ENCODE measurements at regions not wholly inside any gene's neighbourhood (a gene's known extent, or its start where the extent isn't known, plus 50 kb on each side); places are given as distances from the start of the nearest gene placed in this dataset.
"Not testable (repeated sequence)": the region's sequence is repeated elsewhere in the genome, so short reads cannot be mapped to it uniquely, and the experiment has no call there.

- no peaks in the 10 kb centered on the region for H3K4me1 Mint-ChIP-seq
- ATAC-seq (replicated peaks) = no peak
- no peak for DNase-seq
- no peak overlapping the region for H3K27ac Mint-ChIP-seq
- H3K9me3 Mint-ChIP-seq = peaks cover 11 to 13% of the 10 kb centered on the region in 2 donors
- no peaks in the 10 kb centered on the region for H3K27me3 Mint-ChIP-seq
- H3K36me3 Mint-ChIP-seq = no peaks in the 10 kb centered on the region
- H3K4me3 Mint-ChIP-seq = no peak overlapping the region
Measured at GRCh38 chr6:140537211-140537610, 1162.8 kb upstream of the CITED2 start.

DNA sequence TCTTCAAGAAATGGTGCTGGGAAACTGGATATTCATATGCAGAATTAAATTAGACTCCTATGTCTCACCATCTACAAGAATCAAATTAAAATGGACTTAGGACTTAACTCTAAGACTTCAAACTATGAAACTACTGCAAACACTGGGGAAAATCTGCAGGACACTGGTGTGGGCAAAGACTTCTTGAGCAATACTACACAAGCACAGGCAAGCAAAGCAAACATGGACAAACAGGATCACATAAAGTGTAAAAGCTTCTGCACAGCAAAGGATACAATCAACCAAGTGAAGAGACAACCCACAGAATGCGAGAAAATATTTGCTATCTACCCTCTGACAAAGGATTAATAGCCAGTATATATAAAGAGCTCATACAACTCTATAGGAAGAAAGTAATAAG lies 1161.1 kb upstream of the CITED2 start:
- peaks cover 11 to 13% of the 10 kb centered on the region in 2 donors for H3K9me3 Mint-ChIP-seq
- DNase-seq (no peak), ATAC-seq (replicated peaks) (no peak)
- H3K36me3 Mint-ChIP-seq = no peaks in the 10 kb centered on the region
- H3K4me3 Mint-ChIP-seq = no peak overlapping the region
- H3K27ac Mint-ChIP-seq = no peak overlapping the region
- H3K4me1 Mint-ChIP-seq = no peaks in the 10 kb centered on the region
- H3K27me3 Mint-ChIP-seq = no peaks in the 10 kb centered on the region

- DNase-seq (no peak), ATAC-seq (replicated peaks) (no peak)
- Mint-ChIP-seq H3K4me1 (no peaks in the 10 kb centered on the region), H3K27me3 (no peaks in the 10 kb centered on the region), H3K9me3 (peaks cover 11 to 13% of the 10 kb centered on the region in 2 donors), H3K36me3 (no peaks in the 10 kb centered on the region), H3K27ac (no peak overlapping the region), H3K4me3 (no peak overlapping the region)
Measured at GRCh38 chr6:140533526-140533925, 1159.1 kb upstream of the CITED2 start.

DNA sequence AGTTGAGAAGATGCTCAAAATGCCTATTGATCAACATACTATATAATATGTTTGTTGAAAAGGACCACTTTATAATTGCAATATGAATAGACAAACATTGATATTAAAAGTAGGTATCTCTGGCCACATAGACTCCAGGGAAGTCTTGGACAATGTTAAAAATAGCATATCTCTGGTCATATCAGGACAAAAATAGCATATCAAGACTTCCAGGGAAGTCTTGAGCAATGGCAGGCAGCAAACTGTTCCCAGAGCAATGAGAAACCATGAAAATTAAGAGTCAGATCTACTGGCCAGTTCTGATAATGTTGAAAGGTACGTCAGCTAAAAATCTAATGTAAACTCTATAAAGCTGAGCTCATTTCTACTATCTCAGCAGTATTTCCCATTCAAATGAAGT lies 1130.3 kb upstream of the CITED2 start:
- no peaks in the 10 kb centered on the region for H3K27me3 Mint-ChIP-seq
- no peak overlapping the region for H3K4me3 Mint-ChIP-seq
- DNase-seq = no peak
- no peak overlapping the region for H3K27ac Mint-ChIP-seq
- no peaks in the 10 kb centered on the region for H3K9me3 Mint-ChIP-seq
- H3K36me3 Mint-ChIP-seq = no peaks in the 10 kb centered on the region
- H3K4me1 Mint-ChIP-seq = no peaks in the 10 kb centered on the region
- ATAC-seq (replicated peaks) = no peak

- Mint-ChIP-seq H3K27ac (no peak overlapping the region), H3K27me3 (no peaks in the 10 kb centered on the region), H3K4me1 (no peaks in the 10 kb centered on the region), H3K36me3 (no peaks in the 10 kb centered on the region), H3K9me3 (no peaks in the 10 kb centered on the region), H3K4me3 (no peak overlapping the region)
- DNase-seq = no peak
- no peak for ATAC-seq (replicated peaks)
Measured at GRCh38 chr6:140500849-140501248, 1126.4 kb upstream of the CITED2 start.

- no peaks in the 10 kb centered on the region for H3K4me1 Mint-ChIP-seq
- no peak overlapping the region for H3K4me3 Mint-ChIP-seq
- no peak overlapping the region for H3K27ac Mint-ChIP-seq
- no peaks in the 10 kb centered on the region for H3K36me3 Mint-ChIP-seq
- no peak for ATAC-seq (replicated peaks)
- H3K9me3 Mint-ChIP-seq = no peaks in the 10 kb centered on the region
- H3K27me3 Mint-ChIP-seq = no peaks in the 10 kb centered on the region
- no peak for DNase-seq
Measured at GRCh38 chr6:140499607-140500006, 1125.2 kb upstream of the CITED2 start.

DNA sequence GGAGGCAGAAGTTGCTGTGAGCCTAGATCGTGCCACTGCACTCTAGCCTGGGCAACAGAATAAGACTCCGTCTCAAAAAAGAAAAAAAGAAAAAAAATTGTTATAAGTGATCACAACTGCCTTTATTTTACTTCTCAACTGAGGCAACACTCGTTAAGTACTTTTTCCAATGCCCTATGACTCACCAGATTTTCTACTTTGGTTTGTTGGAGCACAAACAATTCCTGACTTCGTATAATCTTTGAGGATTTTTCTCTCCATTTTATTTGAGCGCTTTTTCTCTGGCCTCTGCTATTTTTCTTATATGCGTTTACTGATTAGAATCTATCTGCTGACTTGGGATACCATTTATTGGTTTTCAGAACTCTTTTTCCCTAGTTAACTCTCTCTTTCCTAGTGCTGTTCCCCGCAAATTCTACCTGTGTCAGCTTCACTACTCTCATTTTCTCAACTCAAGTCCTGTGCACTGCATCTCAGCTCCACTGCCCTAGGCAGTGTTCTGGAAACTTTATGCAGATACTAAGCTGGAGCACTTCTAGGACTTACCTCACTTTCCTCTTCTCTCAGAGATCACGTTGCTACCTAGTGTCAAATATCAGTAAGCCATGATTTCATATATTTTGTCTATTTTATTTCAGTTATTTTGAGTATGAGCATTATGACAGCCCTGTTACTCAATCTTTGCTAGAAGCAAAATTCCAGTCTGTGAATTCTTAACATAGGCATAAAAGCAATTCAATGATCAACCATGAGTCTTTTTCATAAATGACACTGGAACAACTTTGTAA lies 1120.1 kb upstream of the CITED2 start:
- no peaks in the 10 kb centered on the region for H3K36me3 Mint-ChIP-seq
- ATAC-seq (replicated peaks) (no peak), DNase-seq (no peak)
- no peak overlapping the region for H3K27ac Mint-ChIP-seq
- no peaks in the 10 kb centered on the region for H3K4me1 Mint-ChIP-seq
- no peaks in the 10 kb centered on the region for H3K27me3 Mint-ChIP-seq
- no peaks in the 10 kb centered on the region for H3K9me3 Mint-ChIP-seq
- H3K4me3 Mint-ChIP-seq = no peak overlapping the region

GRCh38 chr6:140493470-140493869 lies 1119.0 kb upstream of the CITED2 start:
- not testable (repeated sequence) for H3K4me3 Mint-ChIP-seq; H3K27me3 Mint-ChIP-seq; H3K36me3 Mint-ChIP-seq; H3K27ac Mint-ChIP-seq; H3K4me1 Mint-ChIP-seq; DNase-seq; H3K9me3 Mint-ChIP-seq; ATAC-seq (replicated peaks)

DNA sequence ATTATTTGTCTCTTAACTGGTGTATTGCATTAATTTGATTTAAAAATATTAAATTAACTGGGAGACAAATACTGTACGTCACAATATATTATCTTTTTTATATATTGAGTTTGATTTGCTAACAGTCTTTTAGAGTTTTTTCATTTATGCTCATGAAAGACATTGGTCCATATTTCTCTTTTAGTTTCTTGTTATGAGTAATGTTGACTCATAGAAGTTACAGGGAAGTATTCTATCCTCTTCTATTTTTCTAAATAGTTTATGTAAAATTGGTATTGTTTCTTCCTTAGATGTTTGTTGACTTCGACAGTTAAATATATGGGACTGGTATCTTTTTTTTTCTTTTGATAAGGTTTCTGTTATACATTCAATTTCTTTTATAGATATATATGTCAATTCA lies 1115.6 kb upstream of the CITED2 start:
- peaks cover 4% of the 10 kb centered on the region in 2 donors for H3K9me3 Mint-ChIP-seq
- no peaks in the 10 kb centered on the region for H3K36me3 Mint-ChIP-seq
- no peak overlapping the region for H3K4me3 Mint-ChIP-seq
- H3K27ac Mint-ChIP-seq = no peak overlapping the region
- ATAC-seq (replicated peaks) (no peak), DNase-seq (no peak)
- no peaks in the 10 kb centered on the region for H3K27me3 Mint-ChIP-seq
- H3K4me1 Mint-ChIP-seq = peaks cover 3 to 10% of the 10 kb centered on the region in 2 donors

DNA sequence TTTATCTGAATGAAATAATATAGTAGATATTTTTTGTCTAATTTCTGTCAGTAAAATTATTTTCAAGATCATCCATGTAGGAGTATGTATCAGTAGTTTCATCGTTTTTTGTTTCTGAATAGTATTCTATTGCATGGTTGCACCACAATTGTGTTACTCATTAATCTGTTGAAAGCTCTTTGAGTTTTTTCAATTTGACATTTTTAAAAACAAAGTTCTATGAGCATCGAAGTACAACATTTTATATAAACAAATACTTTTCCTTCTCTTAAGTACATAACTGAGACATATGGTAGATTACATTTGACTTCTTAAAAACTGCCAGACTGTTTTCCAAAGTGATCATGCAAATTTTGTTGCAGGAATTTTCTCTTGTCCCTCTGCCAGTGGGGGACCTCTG lies 1113.1 kb upstream of the CITED2 start:
- Mint-ChIP-seq H3K27me3 (no peaks in the 10 kb centered on the region), H3K36me3 (no peaks in the 10 kb centered on the region), H3K9me3 (peaks cover 4% of the 10 kb centered on the region in 2 donors), H3K4me1 (peaks cover 3 to 10% of the 10 kb centered on the region in 2 donors), H3K4me3 (no peak overlapping the region), H3K27ac (no peak overlapping the region)
- DNase-seq = no peak
- ATAC-seq (replicated peaks) = no peak

DNA sequence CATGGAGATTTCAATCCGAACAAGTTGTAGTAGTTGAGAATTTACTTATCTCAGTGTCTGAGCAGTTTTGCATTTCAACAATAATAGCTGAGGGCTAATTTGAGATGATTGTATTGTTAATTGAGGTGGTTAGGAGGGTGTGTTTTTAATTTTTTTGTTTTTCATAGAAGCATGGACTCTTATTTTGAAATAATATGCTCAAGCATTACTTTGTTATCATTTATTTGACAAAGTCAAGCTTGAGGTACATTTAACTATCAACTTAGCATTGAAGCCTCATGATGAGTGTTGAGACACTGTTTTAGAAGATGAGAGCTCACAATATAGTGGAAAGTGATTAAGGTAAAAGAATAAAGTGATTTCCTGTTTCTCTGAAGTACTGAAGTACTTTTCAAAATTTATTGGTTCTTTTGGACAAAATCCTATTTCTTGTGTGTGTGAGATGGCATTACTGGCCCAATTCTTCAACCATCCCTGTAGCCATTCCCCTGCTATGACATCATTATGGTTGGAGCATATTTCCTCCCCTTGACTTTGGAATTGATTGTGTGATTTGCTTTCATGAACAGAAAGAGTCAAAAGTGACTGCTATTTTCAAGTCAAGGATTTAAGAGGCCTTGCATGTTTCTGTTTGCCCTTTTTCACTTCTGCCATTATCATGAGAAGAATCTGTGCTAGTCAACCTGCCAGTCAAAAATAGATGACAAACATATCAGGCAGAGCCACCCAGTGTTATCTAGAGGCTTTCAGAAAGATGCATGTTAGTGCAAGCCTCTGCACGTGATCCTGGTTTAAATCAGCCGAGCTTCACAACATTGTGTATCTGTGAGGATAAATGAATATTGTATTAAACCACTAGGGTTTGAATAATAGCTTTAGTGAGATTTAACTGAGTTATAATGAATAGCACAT lies 1112.3 kb upstream of the CITED2 start:
- DNase-seq (no peak), ATAC-seq (replicated peaks) (no peak)
- peaks cover 4% of the 10 kb centered on the region in 2 donors for H3K9me3 Mint-ChIP-seq
- H3K27ac Mint-ChIP-seq = no peak overlapping the region
- no peak overlapping the region for H3K4me3 Mint-ChIP-seq
- peaks cover 3 to 10% of the 10 kb centered on the region in 2 donors for H3K4me1 Mint-ChIP-seq
- no peaks in the 10 kb centered on the region for H3K27me3 Mint-ChIP-seq
- no peaks in the 10 kb centered on the region for H3K36me3 Mint-ChIP-seq

DNA sequence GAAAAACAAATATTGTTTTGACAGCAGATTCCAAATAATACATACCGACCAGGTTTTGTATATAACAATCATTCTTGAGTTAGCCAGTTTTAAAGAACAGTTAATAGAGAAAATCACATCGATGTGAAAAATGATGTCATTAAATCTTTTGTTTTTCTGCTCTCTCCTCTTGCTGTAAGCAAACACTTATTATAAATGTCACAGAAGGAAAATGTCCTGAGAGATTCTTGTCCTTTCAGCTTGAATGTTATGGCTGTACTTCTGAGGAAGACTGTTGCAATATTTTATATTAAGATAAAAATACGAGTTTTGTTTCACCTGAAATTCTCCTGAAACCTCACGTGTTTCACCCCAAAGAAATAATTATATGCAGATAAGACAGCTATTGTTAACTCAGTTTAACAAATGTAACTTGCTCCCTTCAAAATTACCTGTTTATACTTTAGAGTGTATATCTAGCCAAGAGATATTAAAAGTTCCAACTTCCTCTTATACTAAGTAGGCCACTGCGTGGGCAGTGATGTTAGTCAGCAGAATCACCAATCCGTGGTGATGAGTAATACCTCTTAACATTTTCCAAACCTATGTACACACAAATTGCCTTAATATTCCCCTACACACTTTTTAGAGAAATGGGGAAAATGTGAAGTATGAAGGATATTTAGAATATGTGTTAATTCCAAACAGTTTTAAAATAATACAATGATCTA lies 1111.4 kb upstream of the CITED2 start:
- Mint-ChIP-seq H3K4me3 (no peak overlapping the region), H3K9me3 (peaks cover 4% of the 10 kb centered on the region in 2 donors)
- ATAC-seq (replicated peaks) = peak; percentile 68 to 79

GRCh38 chr6:140480852-140481251 lies 1106.4 kb upstream of the CITED2 start:
- Mint-ChIP-seq H3K4me1 (peaks cover 0 to 5% of the 10 kb centered on the region in 2 donors), H3K4me3 (no peak overlapping the region), H3K36me3 (no peaks in the 10 kb centered on the region), H3K27me3 (no peaks in the 10 kb centered on the region), H3K27ac (no peak overlapping the region), H3K9me3 (no peaks in the 10 kb centered on the region)
- DNase-seq (no peak), ATAC-seq (replicated peaks) (no peak)

More for the DNA sequence above, 1111.4 kb upstream of the CITED2 start:
- Mint-ChIP-seq H3K36me3 (no peaks in the 10 kb centered on the region), H3K4me1 (peaks cover 3 to 13% of the 10 kb centered on the region in 2 donors), H3K27me3 (no peaks in the 10 kb centered on the region), H3K27ac (no peak overlapping the region)
- DNase-seq = no peak

GRCh38 chr6:140478631-140479030 lies 1104.2 kb upstream of the CITED2 start:
- H3K9me3 Mint-ChIP-seq = no peaks in the 10 kb centered on the region
- H3K36me3 Mint-ChIP-seq = no peaks in the 10 kb centered on the region
- H3K4me1 Mint-ChIP-seq = peaks cover 0 to 5% of the 10 kb centered on the region in 2 donors
- H3K27ac Mint-ChIP-seq = no peak overlapping the region
- no peak overlapping the region for H3K4me3 Mint-ChIP-seq
- H3K27me3 Mint-ChIP-seq = no peaks in the 10 kb centered on the region
- ATAC-seq (replicated peaks) = no peak
- DNase-seq = no peak

Data from stimulated activated naive B cell treated with anti-CD40 and anti-IgM and Interleukin-4, amounts not matched to agents 10 μg/mL and 1 μg/mL and 100 μg/mL, for 72 hours (primary cell).